HG02763 (cell line): ENCODE measurements at regions not wholly inside any gene's neighbourhood (a gene's known extent, or its start where the extent isn't known, plus 50 kb on each side); places are given as distances from the start of the nearest gene placed in this dataset.
"Not testable (repeated sequence)": the region's sequence is repeated elsewhere in the genome, so short reads cannot be mapped to it uniquely, and the experiment has no call there.

Source experiments
- ATAC-seq: cut with Tn5 transposase; IDR thresholded peaks from one replicate; pipeline ENCODE4 v1.9.1; 2021; ENCODE audit warnings: mild to moderate bottlenecking, moderate library complexity; ENCODE audit not compliant: unreplicated experiment

DNA sequence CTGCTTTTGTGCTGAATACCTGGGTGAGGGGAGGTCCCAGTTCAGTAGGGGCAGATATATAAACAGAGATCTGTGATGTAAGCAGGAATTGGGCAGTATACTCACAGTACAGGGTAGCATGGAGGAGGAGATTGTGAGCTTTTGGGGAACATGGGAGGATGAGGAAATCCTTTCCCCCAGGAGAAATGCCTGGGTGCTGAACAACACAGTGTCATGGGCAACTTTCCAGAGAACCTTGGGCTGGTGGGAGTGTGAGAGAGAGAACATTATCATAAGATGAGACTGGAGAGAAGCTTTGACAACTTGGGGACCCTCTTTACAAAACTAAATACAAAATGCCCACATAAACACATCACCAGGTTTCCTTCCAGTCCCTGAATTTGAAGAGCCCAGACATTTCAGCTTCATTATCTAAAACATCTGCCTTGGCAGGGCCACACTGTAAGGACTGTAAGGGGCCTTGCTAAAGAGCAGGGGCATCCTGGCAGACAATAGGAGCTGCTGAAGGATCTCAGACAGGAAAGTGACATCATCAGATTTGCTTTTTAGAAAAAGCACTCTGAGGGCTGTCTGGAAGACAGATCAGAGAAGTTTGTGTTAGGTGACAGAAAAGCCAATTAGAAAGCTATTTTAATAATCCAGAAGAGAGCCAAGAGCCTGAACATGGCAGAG, 105.1 kb upstream of the FOXN2 start:
- ATAC-seq = no peak

DNA sequence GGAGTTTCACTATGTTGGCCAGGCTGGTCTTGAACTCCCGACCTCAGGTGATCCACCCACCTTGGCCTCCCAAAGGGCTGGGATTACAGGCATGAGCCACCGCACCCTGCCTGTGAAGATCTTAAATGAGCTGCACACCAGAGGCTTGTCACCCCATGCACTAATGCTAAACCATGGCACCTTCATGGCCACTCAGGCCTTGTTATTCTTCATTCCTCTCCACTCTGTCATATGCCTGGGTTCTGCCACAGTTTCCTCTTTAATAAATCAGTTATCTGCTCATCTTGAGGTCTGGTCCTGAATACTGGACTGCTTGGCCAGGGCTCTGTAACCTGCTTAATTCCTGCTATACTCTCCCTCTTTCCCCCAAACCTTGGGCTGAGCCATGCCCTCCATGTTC, 104.3 kb upstream of the FOXN2 start:
- no peak for ATAC-seq

- ATAC-seq = no peak
Observed at GRCh38 chr2:48213646-48214045, 100.8 kb upstream of the FOXN2 start.

GRCh38 chr2:48218169-48218568, 96.3 kb upstream of the FOXN2 start:
- no peak for ATAC-seq

- ATAC-seq = no peak
Observed at GRCh38 chr2:48219234-48219554, 95.3 kb upstream of the FOXN2 start.

GRCh38 chr2:48219555-48220436, 94.7 kb upstream of the FOXN2 start:
- ATAC-seq = no peak

DNA sequence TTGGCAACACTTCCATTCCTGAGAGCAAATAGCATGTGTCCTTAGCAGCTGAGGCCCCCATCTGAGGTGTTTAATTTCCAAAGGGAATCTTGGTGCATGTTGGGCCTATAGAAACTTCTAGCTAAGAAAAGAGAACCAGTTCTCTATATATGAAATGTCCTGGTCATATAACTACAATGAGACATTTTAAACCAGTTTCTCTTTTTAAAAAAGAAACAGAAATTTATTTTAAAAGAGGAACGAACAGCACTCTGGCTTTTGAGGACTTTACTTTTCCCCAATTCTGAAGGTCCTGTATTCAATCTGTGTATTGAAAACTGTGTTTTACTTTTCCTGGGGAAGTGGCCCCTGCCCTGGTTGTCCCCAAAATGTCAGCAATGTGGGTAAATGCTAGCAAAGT, 94.0 kb upstream of the FOXN2 start:
- ATAC-seq = no peak

- no peak for ATAC-seq
Observed at GRCh38 chr2:48221846-48222516, 92.5 kb upstream of the FOXN2 start.

DNA sequence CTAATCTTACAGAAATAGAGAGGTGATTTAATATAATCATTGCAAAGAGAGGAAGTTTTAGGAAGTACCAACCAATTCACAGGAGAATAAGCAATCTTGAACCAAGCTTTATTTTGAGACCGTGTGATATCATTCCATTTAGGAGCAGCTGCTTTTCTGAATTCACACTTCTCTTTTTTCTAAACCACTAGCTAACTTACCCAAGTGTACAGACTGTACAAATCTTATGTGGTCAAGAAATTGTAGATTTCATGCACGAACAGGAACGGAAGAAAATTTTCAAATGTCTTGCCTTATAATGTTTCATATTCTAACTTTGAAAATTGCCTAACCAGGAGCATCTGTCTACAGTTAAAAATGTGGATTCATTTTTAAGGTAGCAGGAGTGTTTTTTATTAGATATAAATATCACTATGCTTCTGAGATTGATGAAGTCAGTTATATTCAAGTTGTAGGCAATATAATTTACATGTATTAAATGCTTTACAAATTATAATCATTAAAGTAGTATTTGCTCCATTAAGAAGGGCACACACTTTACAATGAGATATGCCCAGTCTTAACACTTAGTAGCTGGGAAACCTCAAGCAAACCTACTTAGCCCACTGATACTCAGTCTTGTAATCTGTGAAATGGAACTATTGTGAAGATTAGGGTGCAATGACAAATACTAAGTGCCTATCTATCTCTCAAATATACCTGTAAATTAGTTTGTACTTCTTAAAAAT, 86.7 kb upstream of the FOXN2 start:
- peak; percentile 71 for ATAC-seq

DNA sequence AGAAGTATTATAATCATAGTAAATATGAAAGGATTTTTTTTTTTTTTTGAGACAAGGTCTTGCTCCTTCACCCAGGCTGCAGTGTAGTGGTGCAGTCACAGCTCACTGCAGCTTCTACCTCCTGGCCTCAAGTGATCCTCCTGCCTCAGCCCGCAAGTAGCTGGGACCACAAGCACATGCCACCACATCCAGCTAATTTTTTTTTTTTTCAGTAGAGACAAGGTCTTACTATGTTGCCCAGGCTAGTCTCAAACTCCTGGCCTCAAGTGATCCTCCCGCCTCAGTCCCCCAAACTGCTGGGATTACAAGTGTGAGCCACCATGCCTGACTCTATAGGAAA, 86.2 kb upstream of the FOXN2 start:
- no peak for ATAC-seq

DNA sequence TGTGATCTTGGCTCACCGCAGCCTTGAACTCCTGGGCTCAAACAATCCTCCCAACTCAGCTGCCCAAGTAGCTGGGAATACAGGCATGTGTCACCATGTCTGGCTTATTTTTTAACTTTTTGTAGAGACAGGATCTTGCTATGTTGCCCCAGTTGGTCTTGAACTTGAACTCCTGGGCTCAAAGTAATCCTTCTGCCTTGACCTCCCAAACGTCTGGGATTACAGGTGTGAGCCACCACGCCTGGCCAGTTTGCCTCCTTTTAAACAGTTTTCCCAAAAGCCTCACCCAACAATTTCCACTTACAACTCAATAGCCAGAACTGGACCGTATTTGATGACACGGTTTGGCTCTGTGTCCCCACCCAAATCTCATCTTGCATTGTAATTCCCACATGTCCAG, 85.4 kb upstream of the FOXN2 start:
- no peak for ATAC-seq

DNA sequence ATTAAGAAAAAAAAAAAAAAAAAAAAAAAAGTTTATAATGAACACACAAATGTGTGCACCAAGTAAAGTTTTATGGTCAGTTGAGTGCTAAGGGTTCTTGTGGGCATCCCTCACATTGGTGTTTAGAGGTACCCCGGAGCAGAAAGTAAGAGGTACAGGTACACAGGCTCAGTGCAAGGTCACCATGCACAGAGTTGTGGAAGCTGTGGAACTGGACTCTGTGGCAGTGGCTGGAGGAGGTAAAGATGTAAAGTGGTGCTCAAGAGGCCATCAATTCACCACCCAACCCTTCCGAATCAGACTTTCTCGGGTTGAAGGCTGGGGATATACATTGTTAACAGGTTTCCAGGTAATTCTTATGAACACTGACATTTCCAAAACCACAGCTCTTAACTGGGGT, 83.6 kb upstream of the FOXN2 start:
- no peak for ATAC-seq

DNA sequence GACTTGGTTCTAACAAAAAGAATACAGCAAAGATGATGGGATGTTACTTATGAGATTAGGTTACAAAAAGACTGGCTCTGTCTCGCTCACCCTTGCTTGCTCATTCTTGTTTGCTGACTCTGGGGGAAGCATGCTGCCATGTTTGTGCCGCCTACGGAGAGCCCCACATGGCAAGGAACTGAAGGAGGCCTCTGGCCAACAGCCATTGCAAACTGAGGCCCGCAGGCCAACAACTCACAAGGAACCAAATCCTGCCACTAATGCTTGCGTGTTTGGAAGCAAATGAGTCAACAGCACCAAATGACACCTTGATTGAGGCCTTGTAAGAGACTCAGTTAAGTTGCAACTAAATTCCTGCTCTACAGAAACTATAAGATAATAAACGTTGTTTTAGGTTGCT, 82.1 kb upstream of the FOXN2 start:
- no peak for ATAC-seq

DNA sequence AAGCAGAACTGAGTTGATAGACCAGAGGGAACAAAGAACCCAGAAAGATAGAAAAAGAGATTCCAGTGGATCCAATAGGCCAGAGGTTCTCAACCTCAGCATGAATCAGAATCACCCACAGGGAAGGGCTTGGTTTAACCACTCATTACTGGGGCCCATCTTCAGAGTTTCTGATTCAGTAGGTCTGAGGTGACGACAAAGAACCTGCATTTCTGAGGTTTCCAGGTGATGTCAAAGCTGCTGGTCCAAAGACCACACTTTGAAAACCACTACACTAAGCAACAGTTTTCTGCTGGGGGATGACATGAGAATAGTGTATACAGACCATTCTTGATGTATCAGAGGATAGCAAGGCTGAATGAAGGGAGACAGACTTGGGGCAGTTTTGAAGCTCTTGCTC, 81.5 kb upstream of the FOXN2 start:
- no peak for ATAC-seq

- ATAC-seq = not testable (repeated sequence)
Observed at GRCh38 chr2:48233824-48234223, 80.7 kb upstream of the FOXN2 start.

DNA sequence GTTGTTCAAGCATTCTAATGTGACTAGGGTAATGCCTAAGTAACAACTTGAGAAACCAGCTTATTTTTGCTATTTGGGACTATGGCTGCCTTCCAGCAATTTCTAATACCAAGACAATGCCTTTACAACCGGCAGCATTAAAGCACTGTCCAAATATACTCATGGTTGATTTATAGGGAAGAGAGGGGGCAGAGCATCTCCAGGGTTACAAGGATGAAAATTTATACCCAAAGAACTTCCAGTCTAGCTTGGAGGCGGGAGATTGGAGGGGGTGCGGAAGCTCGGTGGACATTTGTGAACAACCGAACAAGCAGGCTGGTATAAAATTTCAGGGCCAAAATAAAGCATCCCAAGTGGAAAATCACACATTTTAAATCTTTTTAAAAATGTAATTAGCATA, 79.4 kb upstream of the FOXN2 start:
- no peak for ATAC-seq

GRCh38 chr2:48238381-48238780, 76.1 kb upstream of the FOXN2 start:
- ATAC-seq = no peak

DNA sequence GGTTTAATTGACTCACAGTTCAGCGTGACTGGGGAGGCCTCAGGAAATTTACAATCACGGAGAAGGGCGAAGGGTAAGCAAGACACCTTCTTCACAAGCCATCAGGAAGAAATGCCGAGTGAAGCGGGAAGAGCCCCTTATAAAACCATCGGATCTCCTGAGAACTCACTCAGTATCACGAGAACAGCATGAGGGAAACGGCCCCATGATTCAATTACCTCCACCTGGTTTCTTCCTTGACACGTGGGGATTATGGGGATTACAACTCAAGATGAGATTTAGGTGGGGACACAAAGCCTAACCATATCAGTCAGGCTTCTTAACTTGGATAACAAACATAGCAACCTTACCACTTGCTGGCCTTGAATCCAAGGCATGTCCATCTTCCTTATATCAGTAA, 73.6 kb upstream of the FOXN2 start:
- no peak for ATAC-seq

GRCh38 chr2:48247206-48247605, 67.3 kb upstream of the FOXN2 start:
- no peak for ATAC-seq

- peak; percentile 82 for ATAC-seq
Observed at GRCh38 chr2:48248251-48248933, 66.1 kb upstream of the FOXN2 start.

DNA sequence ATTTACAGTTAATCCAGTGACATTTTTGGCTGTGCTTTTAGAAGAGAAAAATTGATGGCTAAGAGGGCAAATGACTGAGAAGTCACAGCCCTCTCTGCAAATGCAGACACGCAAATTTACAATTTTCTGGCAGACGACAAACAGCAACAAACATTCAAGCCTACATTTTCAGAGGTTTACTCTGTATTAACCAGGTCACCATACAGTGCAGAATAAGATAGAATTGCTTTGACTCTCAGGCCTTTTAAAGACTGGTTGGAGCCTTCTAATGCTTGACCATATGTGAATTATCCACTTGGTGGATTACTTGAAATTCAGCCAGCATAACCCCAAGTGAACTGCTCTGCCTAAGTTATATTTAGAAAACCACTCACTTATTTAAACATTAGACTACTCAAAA, 65.5 kb upstream of the FOXN2 start:
- no peak for ATAC-seq
